ENCODE measurements at regions not wholly inside any gene's neighbourhood (a gene's known extent, or its start where the extent isn't known, plus 50 kb on each side); places are given as distances from the start of the nearest gene placed in this dataset.

GRCh38 chr3:106423321-106424225 lies 554.8 kb upstream of the CBLB start:
- no peak for TF ChIP-seq CTCF (conservative IDR thresholded peaks at IDR 0.05; ENCODE audit: low read length)
- TF ChIP-seq EZH2phosphoT487 (IDR thresholded peaks at IDR 0.05; ENCODE audit: borderline replicate concordance): no peak
